Choroid plexus epithelial cell (primary cell): ENCODE measurements at regions not wholly inside any gene's neighbourhood (a gene's known extent, or its start where the extent isn't known, plus 50 kb on each side); places are given as distances from the start of the nearest gene placed in this dataset.

Experiments used
- DNase-seq: peaks from one replicate; pipeline ENCODE4 v3.0.0-alpha.2; 2010; ENCODE audit warnings: low read depth
- H3K4me3 ChIP-seq: 2 replicates; pipeline ENCODE4 v1.5.1; 2011; ENCODE audit warnings: low read depth, mild to moderate bottlenecking, control low read depth, low read length, moderate library complexity
- CTCF ChIP-seq: conservative IDR thresholded peaks from 2 replicates; pipeline ENCODE4 v1.5.1; 2011; ENCODE audit warnings: low read depth, mild to moderate bottlenecking, control low read depth, inconsistent platforms, low read length, moderate library complexity

- DNase-seq = no peak
- no peak overlapping the region for H3K4me3 ChIP-seq
- TF ChIP-seq CTCF = no peak
These were observed 58.0 kb upstream of the TMEM163 start for GRCh38 chr2:134776836-134777235.

GRCh38 chr2:134777593-134777992, 58.8 kb upstream of the TMEM163 start:
- TF ChIP-seq CTCF = no peak
- DNase-seq = no peak
- H3K4me3 ChIP-seq = no peak overlapping the region

DNA sequence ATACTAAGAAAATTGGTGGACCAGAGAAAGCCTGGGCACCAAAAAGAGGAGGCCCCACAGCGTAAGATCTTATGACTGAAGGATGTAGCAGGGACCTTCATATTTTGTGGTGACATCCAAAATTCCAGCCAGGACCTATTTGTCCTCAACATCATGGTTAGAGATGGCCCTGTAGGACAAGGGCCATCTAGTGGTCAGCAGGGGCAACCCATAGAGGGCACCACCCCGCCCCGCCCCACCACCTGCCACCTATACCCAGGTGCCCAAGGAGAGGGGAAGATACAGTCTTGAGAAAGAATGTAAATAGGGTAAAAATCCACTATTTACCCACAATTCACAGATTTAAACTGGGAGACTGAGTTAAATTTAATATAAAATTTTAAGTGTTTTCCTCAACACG, 59.6 kb upstream of the TMEM163 start:
- no peak for DNase-seq
- no peak for TF ChIP-seq CTCF
- no peak overlapping the region for H3K4me3 ChIP-seq

DNA sequence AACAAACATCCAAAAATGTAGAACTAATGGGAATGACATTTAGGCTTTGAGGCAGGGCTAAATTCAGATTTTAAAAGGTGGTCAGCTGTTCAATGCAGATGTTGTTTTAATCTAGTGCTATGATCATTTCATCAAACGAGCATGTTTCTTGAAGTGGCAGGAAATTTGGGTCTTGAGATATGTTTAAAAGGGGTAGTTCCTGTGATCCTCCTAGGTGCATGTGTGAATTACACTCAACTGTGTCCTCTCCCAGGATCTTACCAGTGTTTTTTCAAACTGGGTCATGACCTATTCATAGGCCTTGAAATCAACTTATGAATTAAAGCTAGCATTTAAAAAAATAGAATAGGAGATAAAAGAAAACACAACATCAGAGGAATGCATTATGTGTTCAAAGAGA, 57.4 kb upstream of the ACMSD start:
- DNase-seq = no peak
- no peak for TF ChIP-seq CTCF
- no peak overlapping the region for H3K4me3 ChIP-seq

- H3K4me3 ChIP-seq = no peak overlapping the region
- no peak for DNase-seq
- no peak for TF ChIP-seq CTCF
These were observed 56.3 kb upstream of the ACMSD start for GRCh38 chr2:134782107-134782506.

- peak; percentile 41 for TF ChIP-seq CTCF
- peak; percentile 47 for DNase-seq
- H3K4me3 ChIP-seq = no peak overlapping the region
These were observed 55.6 kb upstream of the ACMSD start for GRCh38 chr2:134782792-134783191.

DNA sequence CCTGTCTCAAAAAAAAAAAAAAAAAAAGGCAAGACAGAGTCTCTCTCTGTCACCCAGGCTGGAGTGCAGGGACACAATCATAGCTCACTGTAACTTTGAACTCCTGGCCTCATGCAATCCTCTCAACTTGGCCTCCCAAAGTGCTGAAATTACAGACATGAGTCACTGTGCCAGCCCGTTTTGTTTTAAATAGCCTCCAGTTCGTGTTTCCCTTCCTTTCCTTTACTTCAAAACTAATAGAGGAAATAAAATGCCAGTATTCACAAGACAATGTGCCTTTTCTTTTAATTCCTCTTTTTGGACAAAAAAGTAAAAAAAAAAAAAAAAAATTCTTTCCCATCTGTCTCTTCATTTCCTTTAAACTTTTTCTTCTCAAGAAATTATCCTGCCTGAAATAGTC, 54.5 kb upstream of the ACMSD start:
- DNase-seq = no peak
- no peak overlapping the region for H3K4me3 ChIP-seq
- TF ChIP-seq CTCF = no peak
